ENCODE measurements at regions not wholly inside any gene's neighbourhood (a gene's known extent, or its start where the extent isn't known, plus 50 kb on each side); places are given as distances from the start of the nearest gene placed in this dataset.

- H3K9me3 ChIP-seq (ENCODE audit: control insufficient read depth, insufficient read depth, low read length) = no peaks in the 10 kb centered on the region
- H2AFZ ChIP-seq (replicated peaks; ENCODE audit: low read length, poor library complexity) = no peak overlapping the region
- BruUV-seq (replicated peaks) = no TSS peak
- intact Hi-C loops (cut with micrococcal nuclease) (no loop called here), dilution Hi-C loops (cut with HindIII; ENCODE audit: low sequenced_read_pairs, unreplicated experiment) (no loop called here), in situ Hi-C loops (cut with MboI; ENCODE audit: low sequenced_read_pairs) (no loop called here)
- no peak overlapping the region for H2AK9ac ChIP-seq (replicated peaks; ENCODE audit: low read depth, low read length, poor library complexity)
- no peak overlapping the region for H3K4me2 ChIP-seq (ENCODE audit: low read depth, low read length)
- no peak overlapping the region for H3K4me3 ChIP-seq (ENCODE audit: insufficient read depth, low read depth, low read length)
- H2BK120ac ChIP-seq (ENCODE audit: low read depth, low read length) = no peak overlapping the region
- ChIA-PET POLR2A (ENCODE audit: unreplicated experiment) (no interaction called here), CTCF (no interaction called here)
- no peaks in the 10 kb centered on the region for H3K9me1 ChIP-seq (ENCODE audit: insufficient read depth, low read length)
- no peak overlapping the region for H4K8ac ChIP-seq (ENCODE audit: low read depth in 2 of 2, low read length in 2 of 2)
- peaks cover 2% of the 10 kb centered on the region; the same call in 1 of the 2 replicates for H3K4me1 ChIP-seq (ENCODE audit: control insufficient read depth, insufficient read depth, low read length)
- H3K79me1 ChIP-seq (ENCODE audit: low read depth in 1 of 2, low read length in 2 of 2) = no peaks in the 10 kb centered on the region
- no peak overlapping the region for H2AK5ac ChIP-seq (ENCODE audit: low read depth, low read length)
- no peak overlapping the region for H3K4ac ChIP-seq (ENCODE audit: low read depth, low read length)
- no peak for TF ChIP-seq MAZ (IDR thresholded peaks at IDR 0.05; ENCODE audit: borderline replicate concordance, low read depth, low read length)
- TF ChIP-seq POLR2A (IDR thresholded peaks at IDR 0.05; ENCODE audit: low read depth, low read length) = no peak
- no peak for TF ChIP-seq MAFK (IDR thresholded peaks at IDR 0.05; ENCODE audit: low read depth, low read length)
- no peak for TF ChIP-seq CHD1 (IDR thresholded peaks at IDR 0.05; ENCODE audit: low read depth, low read length)
- TF ChIP-seq RCOR1 (IDR thresholded peaks at IDR 0.05; ENCODE audit: insufficient replicate concordance, low read length) = no peak
- TF ChIP-seq CTCF (conservative IDR thresholded peaks at IDR 0.05; ENCODE audit: low read depth, low read length) = no peak
- no peak for TF ChIP-seq NFE2L2 (IDR thresholded peaks at IDR 0.05; ENCODE audit: low read depth, low read length)
- TF ChIP-seq MXI1 (IDR thresholded peaks at IDR 0.05; ENCODE audit: borderline replicate concordance, low read depth, low read length) = no peak
- H3K27ac ChIP-seq (ENCODE audit: insufficient read depth, low read length) = no peak overlapping the region
- DNase-seq (no peak), ATAC-seq (ENCODE audit: low read depth) (no peak)
- H3K36me3 ChIP-seq (ENCODE audit: control insufficient read depth, insufficient read depth, low read length) = no peaks in the 10 kb centered on the region
- no peaks in the 10 kb centered on the region for H3K27me3 ChIP-seq (ENCODE audit: control insufficient read depth, insufficient read depth, low read length)
- H4K91ac ChIP-seq (ENCODE audit: insufficient read depth, low read depth, low read length) = no peak overlapping the region
- no peak overlapping the region for H2BK5ac ChIP-seq (ENCODE audit: low read depth, low read length, poor library complexity, severe bottlenecking)
- H3K56ac ChIP-seq (ENCODE audit: extremely low read depth, insufficient read depth, low read length) = no peak overlapping the region
- no peaks in the 10 kb centered on the region for H4K20me1 ChIP-seq (ENCODE audit: insufficient read depth, low read length)
- no peak overlapping the region for H3K18ac ChIP-seq (ENCODE audit: low read depth, low read length)
- H3K9ac ChIP-seq (ENCODE audit: low read depth, low read length) = no peak overlapping the region
- H4K5ac ChIP-seq (ENCODE audit: low read depth, low read length) = no peak overlapping the region
- no peak overlapping the region for H3K14ac ChIP-seq (replicated peaks; ENCODE audit: low read depth, low read length)
- WGBS, 2 experiments (ENCODE audit: extremely low coverage in 2 of 2, insufficient read length in 1 of 2) = 100% methylated on average over 2 of the region's 5 CpGs; no CpG with 5 or more reads in 1 of the 2 experiments
- H2BK15ac ChIP-seq (ENCODE audit: low read depth, low read length) = no peak overlapping the region
- no peak overlapping the region for H3K23ac ChIP-seq (ENCODE audit: low read depth, low read length)
- no peak overlapping the region for H2BK20ac ChIP-seq (ENCODE audit: low read depth, low read length)
Observed at GRCh38 chr14:87073880-87074570, 919.0 kb downstream of the GALC start.

All from IMR-90 (cell line).